HG02642 (cell line): ENCODE measurements at regions not wholly inside any gene's neighbourhood (a gene's known extent, or its start where the extent isn't known, plus 50 kb on each side); places are given as distances from the start of the nearest gene placed in this dataset.

Experiments used
- ATAC-seq: cut with Tn5 transposase; IDR thresholded peaks from one replicate; pipeline ENCODE4 v1.9.1; 2021; ENCODE audit warnings: mild to moderate bottlenecking; ENCODE audit not compliant: unreplicated experiment, poor library complexity

GRCh38 chr9:29928072-29928471 lies 2354.8 kb upstream of the C9orf72 start:
- ATAC-seq, result no peak

- no peak for ATAC-seq
These were observed 2366.3 kb upstream of the C9orf72 start for GRCh38 chr9:29939559-29939958.

- ATAC-seq, result no peak
These were observed 2371.7 kb upstream of the C9orf72 start for GRCh38 chr9:29945012-29945411.

GRCh38 chr9:29958469-29958868 lies 2385.2 kb upstream of the C9orf72 start:
- no peak for ATAC-seq

GRCh38 chr9:29965834-29966233 lies 2392.6 kb upstream of the C9orf72 start:
- no peak for ATAC-seq

- no peak for ATAC-seq
These were observed 2393.0 kb upstream of the C9orf72 start for GRCh38 chr9:29966247-29966646.

GRCh38 chr9:29968831-29969230 lies 2395.6 kb upstream of the C9orf72 start:
- no peak for ATAC-seq

- no peak for ATAC-seq
These were observed 2396.1 kb upstream of the C9orf72 start for GRCh38 chr9:29969408-29969807.

- no peak for ATAC-seq
These were observed 2396.8 kb upstream of the C9orf72 start for GRCh38 chr9:29969856-29970647.

- no peak for ATAC-seq
These were observed 2400.9 kb upstream of the C9orf72 start for GRCh38 chr9:29974197-29974596.

- no peak for ATAC-seq
These were observed 2403.7 kb upstream of the C9orf72 start for GRCh38 chr9:29976981-29977380.

GRCh38 chr9:29981013-29981412 lies 2403.4 kb upstream of the ACO1 start:
- no peak for ATAC-seq

- ATAC-seq, result no peak
These were observed 2384.8 kb upstream of the ACO1 start for GRCh38 chr9:29999645-30000044.

- no peak for ATAC-seq
These were observed 2373.8 kb upstream of the ACO1 start for GRCh38 chr9:30010691-30011090.

GRCh38 chr9:30012622-30013021 lies 2371.8 kb upstream of the ACO1 start:
- ATAC-seq, result no peak

GRCh38 chr9:30015073-30015472 lies 2369.4 kb upstream of the ACO1 start:
- ATAC-seq, result no peak

GRCh38 chr9:30020161-30020560 lies 2364.3 kb upstream of the ACO1 start:
- no peak for ATAC-seq

- ATAC-seq, result no peak
These were observed 2348.7 kb upstream of the ACO1 start for GRCh38 chr9:30035761-30036160.

- ATAC-seq, result no peak
These were observed 2347.9 kb upstream of the ACO1 start for GRCh38 chr9:30036558-30036957.

GRCh38 chr9:30039712-30040111 lies 2344.7 kb upstream of the ACO1 start:
- ATAC-seq, result no peak

- no peak for ATAC-seq
These were observed 2336.0 kb upstream of the ACO1 start for GRCh38 chr9:30048396-30048795.

GRCh38 chr9:30058463-30058862 lies 2326.0 kb upstream of the ACO1 start:
- no peak for ATAC-seq
